MM.1S (cell line): ENCODE measurements at regions not wholly inside any gene's neighbourhood (a gene's known extent, or its start where the extent isn't known, plus 50 kb on each side); places are given as distances from the start of the nearest gene placed in this dataset.

Experiments used
- EZH2 ChIP-seq: fragments of 300-600 bp; sonication (generic); optimal IDR thresholded peaks from 2 replicates; pipeline ENCODE3; 2017; ENCODE audit warnings: low read depth, mild to moderate bottlenecking, antibody characterized with exemption, low read length, mixed read lengths
- EZH2phosphoT487 ChIP-seq: fragments of 300-600 bp; sonication (generic); IDR thresholded peaks from 2 replicates; pipeline ENCODE4 v1.6.1; 2018; ENCODE audit warnings: antibody characterized with exemption, low read length
- TF ChIP-seq, protein P1 (sequence below): fragments of 300-600 bp; sonication (generic); IDR thresholded peaks from 2 replicates; pipeline ENCODE4 v1.5.1; 2016; ENCODE audit warnings: antibody characterized with exemption, low read length, mixed read lengths

DNA sequence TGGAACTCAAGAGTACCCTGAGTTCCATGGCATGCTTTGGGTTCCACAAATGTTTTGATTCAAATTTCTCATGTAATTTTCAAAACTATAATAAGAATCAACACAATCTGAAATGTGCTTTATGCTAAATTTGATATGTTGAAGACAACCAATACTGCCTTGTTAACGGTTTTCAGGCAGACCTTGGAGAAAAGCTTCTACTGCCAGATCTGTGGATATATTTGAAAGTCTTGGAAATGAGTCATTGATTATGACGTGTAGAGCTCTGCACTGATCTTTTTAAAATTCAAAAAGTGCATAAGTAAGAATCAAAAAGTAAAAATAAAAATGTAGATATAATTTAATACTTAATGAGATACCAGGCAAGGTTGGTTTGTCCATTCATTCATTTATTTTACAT, 74.0 kb upstream of the TNR start:
- TF ChIP-seq EZH2: no peak
- TF ChIP-seq, protein P1, sequence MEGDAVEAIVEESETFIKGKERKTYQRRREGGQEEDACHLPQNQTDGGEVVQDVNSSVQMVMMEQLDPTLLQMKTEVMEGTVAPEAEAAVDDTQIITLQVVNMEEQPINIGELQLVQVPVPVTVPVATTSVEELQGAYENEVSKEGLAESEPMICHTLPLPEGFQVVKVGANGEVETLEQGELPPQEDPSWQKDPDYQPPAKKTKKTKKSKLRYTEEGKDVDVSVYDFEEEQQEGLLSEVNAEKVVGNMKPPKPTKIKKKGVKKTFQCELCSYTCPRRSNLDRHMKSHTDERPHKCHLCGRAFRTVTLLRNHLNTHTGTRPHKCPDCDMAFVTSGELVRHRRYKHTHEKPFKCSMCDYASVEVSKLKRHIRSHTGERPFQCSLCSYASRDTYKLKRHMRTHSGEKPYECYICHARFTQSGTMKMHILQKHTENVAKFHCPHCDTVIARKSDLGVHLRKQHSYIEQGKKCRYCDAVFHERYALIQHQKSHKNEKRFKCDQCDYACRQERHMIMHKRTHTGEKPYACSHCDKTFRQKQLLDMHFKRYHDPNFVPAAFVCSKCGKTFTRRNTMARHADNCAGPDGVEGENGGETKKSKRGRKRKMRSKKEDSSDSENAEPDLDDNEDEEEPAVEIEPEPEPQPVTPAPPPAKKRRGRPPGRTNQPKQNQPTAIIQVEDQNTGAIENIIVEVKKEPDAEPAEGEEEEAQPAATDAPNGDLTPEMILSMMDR: no peak
- no peak for TF ChIP-seq EZH2phosphoT487
